MM.1S (cell line): ENCODE measurements at regions not wholly inside any gene's neighbourhood (a gene's known extent, or its start where the extent isn't known, plus 50 kb on each side); places are given as distances from the start of the nearest gene placed in this dataset.

Source experiments
- EZH2 ChIP-seq: fragments of 300-600 bp; sonication (generic); optimal IDR thresholded peaks from 2 replicates; pipeline ENCODE3; 2017; ENCODE audit warnings: low read depth, mild to moderate bottlenecking, antibody characterized with exemption, low read length, mixed read lengths
- EZH2phosphoT487 ChIP-seq: fragments of 300-600 bp; sonication (generic); IDR thresholded peaks from 2 replicates; pipeline ENCODE4 v1.6.1; 2018; ENCODE audit warnings: antibody characterized with exemption, low read length
- TF ChIP-seq, protein P1 (sequence below): fragments of 300-600 bp; sonication (generic); IDR thresholded peaks from 2 replicates; pipeline ENCODE4 v1.5.1; 2016; ENCODE audit warnings: antibody characterized with exemption, low read length, mixed read lengths

GRCh38 chr10:71093531-71093930 lies 118.8 kb upstream of the UNC5B start:
- TF ChIP-seq, protein P1, sequence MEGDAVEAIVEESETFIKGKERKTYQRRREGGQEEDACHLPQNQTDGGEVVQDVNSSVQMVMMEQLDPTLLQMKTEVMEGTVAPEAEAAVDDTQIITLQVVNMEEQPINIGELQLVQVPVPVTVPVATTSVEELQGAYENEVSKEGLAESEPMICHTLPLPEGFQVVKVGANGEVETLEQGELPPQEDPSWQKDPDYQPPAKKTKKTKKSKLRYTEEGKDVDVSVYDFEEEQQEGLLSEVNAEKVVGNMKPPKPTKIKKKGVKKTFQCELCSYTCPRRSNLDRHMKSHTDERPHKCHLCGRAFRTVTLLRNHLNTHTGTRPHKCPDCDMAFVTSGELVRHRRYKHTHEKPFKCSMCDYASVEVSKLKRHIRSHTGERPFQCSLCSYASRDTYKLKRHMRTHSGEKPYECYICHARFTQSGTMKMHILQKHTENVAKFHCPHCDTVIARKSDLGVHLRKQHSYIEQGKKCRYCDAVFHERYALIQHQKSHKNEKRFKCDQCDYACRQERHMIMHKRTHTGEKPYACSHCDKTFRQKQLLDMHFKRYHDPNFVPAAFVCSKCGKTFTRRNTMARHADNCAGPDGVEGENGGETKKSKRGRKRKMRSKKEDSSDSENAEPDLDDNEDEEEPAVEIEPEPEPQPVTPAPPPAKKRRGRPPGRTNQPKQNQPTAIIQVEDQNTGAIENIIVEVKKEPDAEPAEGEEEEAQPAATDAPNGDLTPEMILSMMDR: no peak
- TF ChIP-seq EZH2phosphoT487 (no peak), EZH2 (no peak)
